Liver (tissue), 8 donors: ENCODE measurements at regions not wholly inside any gene's neighbourhood (a gene's known extent, or its start where the extent isn't known, plus 50 kb on each side); places are given as distances from the start of the nearest gene placed in this dataset.

Source experiments
- DNase-seq: peaks from one replicate; pipeline ENCODE4 v3.0.0-alpha.2; 2017; ENCODE audit warnings: low spot score
- H3K27ac ChIP-seq, 2 donors: one replicate each; pipeline ENCODE4 v1.7.0; 2013; ENCODE audit warnings: inconsistent platforms in 2 of 2, low read length in 2 of 2, control low read depth in 1 of 2, low read depth in 1 of 2, mild to moderate bottlenecking in 1 of 2
- H3K27me3 ChIP-seq, 4 donors: one replicate each; pipeline versions ENCODE4 v1.6.1 to v1.7.0; 2013; ENCODE audit warnings: low read length in 3 of 4, inconsistent platforms in 1 of 4, mild to moderate bottlenecking in 1 of 4, moderate library complexity in 1 of 4; ENCODE audit not compliant: control insufficient read depth in 4 of 4, insufficient read depth in 4 of 4
- H3K36me3 ChIP-seq, 4 donors: one replicate each; pipeline versions ENCODE4 v1.6.1 to v1.7.0; 2013; ENCODE audit warnings: low read length in 3 of 4, mild to moderate bottlenecking in 3 of 4, low read depth in 1 of 4, moderate library complexity in 1 of 4; ENCODE audit not compliant: control insufficient read depth in 4 of 4, insufficient read depth in 3 of 4
- H3K4me1 ChIP-seq, 4 donors: one replicate each; pipeline versions ENCODE4 v1.6.1 to v1.7.0; 2013; ENCODE audit warnings: low read length in 3 of 4, mild to moderate bottlenecking in 3 of 4, moderate library complexity in 1 of 4; ENCODE audit not compliant: control insufficient read depth in 4 of 4, insufficient read depth in 4 of 4
- H3K4me3 ChIP-seq, 3 donors: one replicate each; pipeline versions ENCODE4 v1.6.1 to v1.7.0; 2013; ENCODE audit warnings: low read length in 3 of 3, control low read depth in 1 of 3, low read depth in 1 of 3, mild to moderate bottlenecking in 1 of 3
- H3K9ac ChIP-seq, 2 donors: one replicate each; pipeline ENCODE4 v1.7.0; 2013; ENCODE audit warnings: low read length in 2 of 2, mild to moderate bottlenecking in 2 of 2, moderate library complexity in 2 of 2, control low read depth in 1 of 2, low read depth in 1 of 2
- H3K9me3 ChIP-seq, 4 donors: one replicate each; pipeline versions ENCODE4 v1.6.1 to v1.7.0; 2013; ENCODE audit warnings: low read length in 3 of 4; ENCODE audit not compliant: control insufficient read depth in 4 of 4
- EGR1 ChIP-seq, 2 donors: IDR thresholded peaks; 2 replicates each; pipeline ENCODE4 v1.6.1; 2016 to 2018; ENCODE audit warnings: antibody characterized with exemption in 2 of 2, low read depth in 2 of 2
- FOXA1 ChIP-seq: IDR thresholded peaks from 2 replicates; pipeline ENCODE4 v1.6.1; 2016; ENCODE audit warnings: antibody characterized with exemption
- FOXA2 ChIP-seq: IDR thresholded peaks from 2 replicates; pipeline ENCODE4 v1.6.1; 2016; ENCODE audit warnings: antibody characterized with exemption
- GABPA ChIP-seq, 2 donors: IDR thresholded peaks in 1 of 2; conservative IDR thresholded peaks in 1 of 2; 2 replicates each; pipeline ENCODE4 v1.6.1; 2016; ENCODE audit warnings: antibody characterized with exemption in 2 of 2, mild to moderate bottlenecking in 1 of 2, moderate library complexity in 1 of 2
- HNF4A ChIP-seq, 2 donors: conservative IDR thresholded peaks; 2 replicates each; pipeline ENCODE4 v1.6.1; 2016; ENCODE audit warnings: antibody characterized with exemption in 2 of 2, mild to moderate bottlenecking in 2 of 2
- HNF4G ChIP-seq: IDR thresholded peaks from 2 replicates; pipeline ENCODE4 v1.6.1; 2016; ENCODE audit warnings: antibody characterized with exemption
- JUND ChIP-seq, 2 donors: IDR thresholded peaks; 2 replicates each; pipeline ENCODE4 v1.6.1; 2016; ENCODE audit warnings: antibody characterized with exemption in 2 of 2
- NR2F2 ChIP-seq: IDR thresholded peaks from 2 replicates; pipeline ENCODE4 v1.6.1; 2016; ENCODE audit warnings: antibody characterized with exemption
- RAD21 ChIP-seq, 2 donors: IDR thresholded peaks; 2 replicates each; pipeline ENCODE4 v1.6.1; 2016; ENCODE audit warnings: antibody characterized with exemption in 2 of 2, mild to moderate bottlenecking in 2 of 2
- RXRA ChIP-seq, 2 donors: IDR thresholded peaks; 2 replicates each; pipeline ENCODE4 v1.6.1; 2017 to 2018; ENCODE audit warnings: antibody characterized with exemption in 2 of 2, mild to moderate bottlenecking in 1 of 2
- SP1 ChIP-seq: IDR thresholded peaks from 2 replicates; pipeline ENCODE4 v1.6.1; 2018; ENCODE audit warnings: antibody characterized with exemption, mild to moderate bottlenecking
- TAF1 ChIP-seq: conservative IDR thresholded peaks from 2 replicates; pipeline ENCODE4 v1.6.1; 2016; ENCODE audit warnings: antibody characterized with exemption, mild to moderate bottlenecking
- YY1 ChIP-seq: IDR thresholded peaks from 2 replicates; pipeline ENCODE4 v1.6.1; 2016; ENCODE audit warnings: antibody characterized with exemption, mild to moderate bottlenecking
- WGBS: extraction: QIAGEN DNeasy Blood & Tissue Kit; methylation state at CpG from one replicate; pipeline ENCODE4 v1.1.7; 2013; 5-methylcytosine and 5-hydroxymethylcytosine counted together
- TF ChIP-seq, protein P1 (sequence below): IDR thresholded peaks from 2 replicates; pipeline ENCODE4 v1.6.1; 2016; ENCODE audit warnings: antibody characterized with exemption
- TF ChIP-seq, protein P2 (sequence below): fragments of 150-350 bp; IDR thresholded peaks from 2 replicates; pipeline ENCODE4 v1.5.1; 2017; ENCODE audit warnings: improper control_type of control experiment, low read depth, low read length; ENCODE audit not compliant: missing input control
- TF ChIP-seq, protein P3 (sequence below): IDR thresholded peaks from 2 replicates; pipeline ENCODE4 v1.6.1; 2016; ENCODE audit warnings: antibody characterized with exemption, mild to moderate bottlenecking
- TF ChIP-seq, protein P4 (sequence below): IDR thresholded peaks from 2 replicates; pipeline ENCODE4 v1.6.1; 2016; ENCODE audit warnings: antibody characterized with exemption
- TF ChIP-seq, protein P5 (sequence below): IDR thresholded peaks from 2 replicates; pipeline ENCODE4 v1.6.1; 2016; ENCODE audit warnings: antibody characterized with exemption
- donor health status: healthy.
- donor health status: healthy.
- donor health status: healthy.
- donor health status: healthy.
- donor health status: healthy.

DNA sequence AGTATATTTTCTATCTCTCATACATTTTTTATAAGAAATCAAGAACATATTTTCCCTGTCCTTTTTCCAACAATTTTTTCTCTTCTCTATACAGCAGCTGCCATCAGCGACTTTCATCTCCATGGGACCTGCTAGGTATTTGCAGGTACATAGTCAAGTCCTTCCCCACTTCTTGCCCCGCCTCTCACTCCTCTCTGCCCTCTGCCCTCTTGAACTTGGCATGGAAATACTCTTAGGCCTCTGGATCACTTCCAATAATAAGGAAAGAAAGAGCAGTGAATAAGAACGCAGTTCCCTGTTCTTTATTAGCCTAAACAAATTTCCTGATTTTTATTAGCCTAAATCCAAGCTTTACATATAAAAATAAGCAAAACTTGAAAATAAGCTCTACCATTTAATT lies 353.1 kb downstream of the SEC23A start (continued):
- TF ChIP-seq, protein P1, sequence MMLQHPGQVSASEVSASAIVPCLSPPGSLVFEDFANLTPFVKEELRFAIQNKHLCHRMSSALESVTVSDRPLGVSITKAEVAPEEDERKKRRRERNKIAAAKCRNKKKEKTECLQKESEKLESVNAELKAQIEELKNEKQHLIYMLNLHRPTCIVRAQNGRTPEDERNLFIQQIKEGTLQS: no peak
- TF ChIP-seq RXRA (IDR thresholded peaks at IDR 0.05) (no peak), HNF4A (conservative IDR thresholded peaks at IDR 0.05) (no peak), JUND (IDR thresholded peaks at IDR 0.05) (no peak), YY1 (no peak)

DNA sequence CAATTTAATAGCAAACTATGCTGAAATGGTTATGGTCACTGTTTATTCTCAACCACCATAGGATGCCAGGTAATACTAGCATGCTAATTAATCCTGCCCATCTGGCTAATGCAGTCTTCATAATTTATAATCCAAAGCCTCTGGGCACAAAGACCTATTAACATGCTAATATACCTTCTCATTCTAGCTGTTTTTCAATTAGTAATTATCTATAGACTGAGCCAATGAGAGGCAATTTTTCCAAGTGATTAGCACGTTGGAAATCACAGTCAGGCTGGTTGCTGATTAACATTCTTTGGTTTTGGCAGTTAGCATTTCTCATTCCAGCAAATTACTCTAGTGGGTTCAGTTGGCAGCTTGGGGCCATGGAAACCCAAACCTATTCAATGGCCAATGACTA lies 357.2 kb downstream of the SEC23A start:
- H3K27me3 ChIP-seq: no peaks in the 10 kb centered on the region
- TF ChIP-seq, protein P2, sequence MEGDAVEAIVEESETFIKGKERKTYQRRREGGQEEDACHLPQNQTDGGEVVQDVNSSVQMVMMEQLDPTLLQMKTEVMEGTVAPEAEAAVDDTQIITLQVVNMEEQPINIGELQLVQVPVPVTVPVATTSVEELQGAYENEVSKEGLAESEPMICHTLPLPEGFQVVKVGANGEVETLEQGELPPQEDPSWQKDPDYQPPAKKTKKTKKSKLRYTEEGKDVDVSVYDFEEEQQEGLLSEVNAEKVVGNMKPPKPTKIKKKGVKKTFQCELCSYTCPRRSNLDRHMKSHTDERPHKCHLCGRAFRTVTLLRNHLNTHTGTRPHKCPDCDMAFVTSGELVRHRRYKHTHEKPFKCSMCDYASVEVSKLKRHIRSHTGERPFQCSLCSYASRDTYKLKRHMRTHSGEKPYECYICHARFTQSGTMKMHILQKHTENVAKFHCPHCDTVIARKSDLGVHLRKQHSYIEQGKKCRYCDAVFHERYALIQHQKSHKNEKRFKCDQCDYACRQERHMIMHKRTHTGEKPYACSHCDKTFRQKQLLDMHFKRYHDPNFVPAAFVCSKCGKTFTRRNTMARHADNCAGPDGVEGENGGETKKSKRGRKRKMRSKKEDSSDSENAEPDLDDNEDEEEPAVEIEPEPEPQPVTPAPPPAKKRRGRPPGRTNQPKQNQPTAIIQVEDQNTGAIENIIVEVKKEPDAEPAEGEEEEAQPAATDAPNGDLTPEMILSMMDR: no peak
- H3K4me3 ChIP-seq: no peak overlapping the region
- no peak for DNase-seq
- no peaks in the 10 kb centered on the region for H3K9me3 ChIP-seq
- H3K4me1 ChIP-seq: no peaks in the 10 kb centered on the region
- no peak overlapping the region for H3K27ac ChIP-seq
- no peak overlapping the region for H3K9ac ChIP-seq
- H3K36me3 ChIP-seq: no peaks in the 10 kb centered on the region
- WGBS: 36% methylated on average over 1 of the region's 1 CpG

DNA sequence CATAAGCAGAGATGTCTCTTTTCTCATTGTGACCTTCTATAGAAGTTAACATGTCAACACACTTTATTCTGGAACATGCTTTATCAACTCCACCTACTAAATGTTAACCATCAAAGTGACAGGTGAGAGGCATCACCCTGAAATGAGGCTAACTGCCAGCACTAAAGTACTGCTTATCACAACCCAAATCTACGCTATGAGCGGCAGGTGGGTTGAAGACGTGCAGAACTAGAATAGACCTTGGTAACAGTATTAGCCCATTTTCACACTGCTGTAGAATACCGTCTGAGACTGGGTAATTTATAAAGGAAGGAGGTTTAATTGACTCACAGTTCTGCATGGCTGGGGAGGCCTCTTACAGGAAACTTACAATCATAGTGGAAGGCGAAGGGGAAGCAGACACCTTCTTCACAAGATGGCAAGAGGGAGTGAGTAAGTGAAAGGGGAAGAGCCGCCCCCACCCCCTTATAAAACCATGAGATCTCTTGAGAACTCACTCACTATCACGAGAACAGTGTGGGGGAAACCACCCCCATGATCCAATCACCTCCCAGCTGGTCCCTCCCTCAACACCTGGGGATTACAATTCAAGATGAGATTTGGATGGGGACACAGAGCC lies 359.0 kb downstream of the SEC23A start:
- Histone ChIP-seq H3K36me3 (no peaks in the 10 kb centered on the region), H3K4me3 (no peak overlapping the region), H3K27me3 (no peaks in the 10 kb centered on the region), H3K27ac (no peak overlapping the region), H3K4me1 (no peaks in the 10 kb centered on the region), H3K9ac (no peak overlapping the region), H3K9me3 (no peaks in the 10 kb centered on the region)
- 81% methylated on average over 7 of the region's 7 CpGs for WGBS
- TF ChIP-seq TAF1 (no peak), NR2F2 (no peak), EGR1 (IDR thresholded peaks at IDR 0.05; ENCODE audit: low read depth in 2 of 2) (no peak), GABPA (IDR thresholded peaks at IDR 0.05 in 1 of 2, conservative IDR thresholded peaks at IDR 0.05 in 1 of 2) (no peak), HNF4A (conservative IDR thresholded peaks at IDR 0.05) (no peak), FOXA2 (no peak), FOXA1 (no peak), JUND (IDR thresholded peaks at IDR 0.05) (no peak), YY1 (no peak), HNF4G (no peak), SP1 (no peak), RXRA (IDR thresholded peaks at IDR 0.05) (no peak), RAD21 (IDR thresholded peaks at IDR 0.05) (no peak)
- TF ChIP-seq, protein P3, sequence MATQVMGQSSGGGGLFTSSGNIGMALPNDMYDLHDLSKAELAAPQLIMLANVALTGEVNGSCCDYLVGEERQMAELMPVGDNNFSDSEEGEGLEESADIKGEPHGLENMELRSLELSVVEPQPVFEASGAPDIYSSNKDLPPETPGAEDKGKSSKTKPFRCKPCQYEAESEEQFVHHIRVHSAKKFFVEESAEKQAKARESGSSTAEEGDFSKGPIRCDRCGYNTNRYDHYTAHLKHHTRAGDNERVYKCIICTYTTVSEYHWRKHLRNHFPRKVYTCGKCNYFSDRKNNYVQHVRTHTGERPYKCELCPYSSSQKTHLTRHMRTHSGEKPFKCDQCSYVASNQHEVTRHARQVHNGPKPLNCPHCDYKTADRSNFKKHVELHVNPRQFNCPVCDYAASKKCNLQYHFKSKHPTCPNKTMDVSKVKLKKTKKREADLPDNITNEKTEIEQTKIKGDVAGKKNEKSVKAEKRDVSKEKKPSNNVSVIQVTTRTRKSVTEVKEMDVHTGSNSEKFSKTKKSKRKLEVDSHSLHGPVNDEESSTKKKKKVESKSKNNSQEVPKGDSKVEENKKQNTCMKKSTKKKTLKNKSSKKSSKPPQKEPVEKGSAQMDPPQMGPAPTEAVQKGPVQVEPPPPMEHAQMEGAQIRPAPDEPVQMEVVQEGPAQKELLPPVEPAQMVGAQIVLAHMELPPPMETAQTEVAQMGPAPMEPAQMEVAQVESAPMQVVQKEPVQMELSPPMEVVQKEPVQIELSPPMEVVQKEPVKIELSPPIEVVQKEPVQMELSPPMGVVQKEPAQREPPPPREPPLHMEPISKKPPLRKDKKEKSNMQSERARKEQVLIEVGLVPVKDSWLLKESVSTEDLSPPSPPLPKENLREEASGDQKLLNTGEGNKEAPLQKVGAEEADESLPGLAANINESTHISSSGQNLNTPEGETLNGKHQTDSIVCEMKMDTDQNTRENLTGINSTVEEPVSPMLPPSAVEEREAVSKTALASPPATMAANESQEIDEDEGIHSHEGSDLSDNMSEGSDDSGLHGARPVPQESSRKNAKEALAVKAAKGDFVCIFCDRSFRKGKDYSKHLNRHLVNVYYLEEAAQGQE: no peak
- TF ChIP-seq, protein P4, sequence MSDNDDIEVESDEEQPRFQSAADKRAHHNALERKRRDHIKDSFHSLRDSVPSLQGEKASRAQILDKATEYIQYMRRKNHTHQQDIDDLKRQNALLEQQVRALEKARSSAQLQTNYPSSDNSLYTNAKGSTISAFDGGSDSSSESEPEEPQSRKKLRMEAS: no peak
- TF ChIP-seq, protein P5, sequence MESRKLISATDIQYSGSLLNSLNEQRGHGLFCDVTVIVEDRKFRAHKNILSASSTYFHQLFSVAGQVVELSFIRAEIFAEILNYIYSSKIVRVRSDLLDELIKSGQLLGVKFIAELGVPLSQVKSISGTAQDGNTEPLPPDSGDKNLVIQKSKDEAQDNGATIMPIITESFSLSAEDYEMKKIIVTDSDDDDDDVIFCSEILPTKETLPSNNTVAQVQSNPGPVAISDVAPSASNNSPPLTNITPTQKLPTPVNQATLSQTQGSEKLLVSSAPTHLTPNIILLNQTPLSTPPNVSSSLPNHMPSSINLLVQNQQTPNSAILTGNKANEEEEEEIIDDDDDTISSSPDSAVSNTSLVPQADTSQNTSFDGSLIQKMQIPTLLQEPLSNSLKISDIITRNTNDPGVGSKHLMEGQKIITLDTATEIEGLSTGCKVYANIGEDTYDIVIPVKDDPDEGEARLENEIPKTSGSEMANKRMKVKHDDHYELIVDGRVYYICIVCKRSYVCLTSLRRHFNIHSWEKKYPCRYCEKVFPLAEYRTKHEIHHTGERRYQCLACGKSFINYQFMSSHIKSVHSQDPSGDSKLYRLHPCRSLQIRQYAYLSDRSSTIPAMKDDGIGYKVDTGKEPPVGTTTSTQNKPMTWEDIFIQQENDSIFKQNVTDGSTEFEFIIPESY: no peak
- TF ChIP-seq, protein P2: no peak
- TF ChIP-seq, protein P1: no peak
- DNase-seq: no peak
